Keratinocyte (primary cell): ENCODE measurements at regions not wholly inside any gene's neighbourhood (a gene's known extent, or its start where the extent isn't known, plus 50 kb on each side); places are given as distances from the start of the nearest gene placed in this dataset.

Source experiments
- EZH2 ChIP-seq: IDR thresholded peaks from one replicate; pipeline ENCODE4 v1.6.1; 2012; ENCODE audit warnings: inconsistent platforms, mild to moderate bottlenecking, low read length, moderate library complexity
- TF ChIP-seq, protein P1 (sequence below), 3 experiments: IDR thresholded peaks in 1 of 3; conservative IDR thresholded peaks in 1 of 3; optimal IDR thresholded peaks in 1 of 3; 2 replicates in 2 of 3; 3 replicates in 1 of 3; pipeline versions ENCODE3 to v1.5.1; 2011; ENCODE audit warnings: low read length in 3 of 3, mild to moderate bottlenecking in 3 of 3, moderate library complexity in 2 of 3, control low read depth in 1 of 3, inconsistent platforms in 1 of 3; ENCODE audit not compliant: insufficient read depth in 2 of 3; ENCODE audit errors: extremely low read depth in 1 of 3

DNA sequence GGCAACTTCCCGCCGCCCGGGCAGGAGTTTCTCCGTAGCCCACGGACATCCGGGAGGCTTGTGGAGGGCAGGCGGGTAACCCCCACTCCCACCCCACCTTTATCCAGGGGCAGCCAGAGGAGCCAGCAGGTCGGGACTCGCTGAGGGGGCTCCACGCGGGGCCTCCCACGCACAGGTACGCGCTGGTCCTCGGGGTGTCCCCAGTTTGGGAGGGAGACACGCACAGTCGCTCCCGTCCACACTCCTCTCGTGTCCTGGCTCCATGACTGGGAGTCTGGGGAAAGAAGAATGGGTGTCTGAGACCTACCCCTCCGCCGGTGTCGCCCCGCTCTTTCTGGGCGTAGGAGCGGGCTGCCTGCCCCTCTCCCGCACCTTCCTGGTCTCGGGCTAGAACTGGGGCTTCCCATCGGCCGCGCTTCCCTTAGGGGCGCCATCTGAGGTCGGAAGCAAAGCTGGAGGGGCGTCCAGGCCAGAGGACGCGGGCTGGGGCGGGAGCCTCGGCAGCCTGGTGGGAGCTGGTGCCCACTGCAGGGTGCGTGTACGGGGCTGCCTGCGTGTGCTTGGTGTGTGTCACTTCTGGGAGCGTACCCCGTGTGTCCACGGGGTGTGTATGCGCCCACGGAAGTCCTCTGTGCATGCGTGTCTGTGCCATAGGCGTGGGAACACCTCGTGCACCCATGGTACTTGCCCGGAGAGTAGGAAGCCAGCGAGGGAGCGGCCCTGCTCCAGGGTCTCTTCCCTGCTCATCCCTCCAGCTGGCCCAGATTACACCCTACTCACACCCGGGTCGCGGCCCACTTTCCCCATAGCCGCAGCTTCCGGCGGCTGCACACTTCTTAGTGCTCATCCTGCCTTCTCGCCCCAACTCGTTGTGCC, 73.0 kb upstream of the LEP start:
- TF ChIP-seq EZH2: peak; percentile 97
- TF ChIP-seq, protein P1, sequence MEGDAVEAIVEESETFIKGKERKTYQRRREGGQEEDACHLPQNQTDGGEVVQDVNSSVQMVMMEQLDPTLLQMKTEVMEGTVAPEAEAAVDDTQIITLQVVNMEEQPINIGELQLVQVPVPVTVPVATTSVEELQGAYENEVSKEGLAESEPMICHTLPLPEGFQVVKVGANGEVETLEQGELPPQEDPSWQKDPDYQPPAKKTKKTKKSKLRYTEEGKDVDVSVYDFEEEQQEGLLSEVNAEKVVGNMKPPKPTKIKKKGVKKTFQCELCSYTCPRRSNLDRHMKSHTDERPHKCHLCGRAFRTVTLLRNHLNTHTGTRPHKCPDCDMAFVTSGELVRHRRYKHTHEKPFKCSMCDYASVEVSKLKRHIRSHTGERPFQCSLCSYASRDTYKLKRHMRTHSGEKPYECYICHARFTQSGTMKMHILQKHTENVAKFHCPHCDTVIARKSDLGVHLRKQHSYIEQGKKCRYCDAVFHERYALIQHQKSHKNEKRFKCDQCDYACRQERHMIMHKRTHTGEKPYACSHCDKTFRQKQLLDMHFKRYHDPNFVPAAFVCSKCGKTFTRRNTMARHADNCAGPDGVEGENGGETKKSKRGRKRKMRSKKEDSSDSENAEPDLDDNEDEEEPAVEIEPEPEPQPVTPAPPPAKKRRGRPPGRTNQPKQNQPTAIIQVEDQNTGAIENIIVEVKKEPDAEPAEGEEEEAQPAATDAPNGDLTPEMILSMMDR (optimal IDR thresholded peaks at IDR 0.05 in 1 of 3, IDR thresholded peaks at IDR 0.05 in 1 of 3, conservative IDR thresholded peaks at IDR 0.05 in 1 of 3; ENCODE audit: extremely low read depth in 1 of 3, insufficient read depth in 2 of 3, low read length in 3 of 3): no peak
